Stimulated activated CD4-positive, alpha-beta T cell treated with anti-CD3 and anti-CD28 coated beads, Interleukin-1b, Interleukin-23, amount 100 ng/mL, for 24 hours (primary cell): ENCODE measurements at regions not wholly inside any gene's neighbourhood (a gene's known extent, or its start where the extent isn't known, plus 50 kb on each side); places are given as distances from the start of the nearest gene placed in this dataset.

Source experiments
- DNase-seq, 4 experiments: peaks; one replicate each; pipeline ENCODE4 v3.0.0-alpha.2; 2020; ENCODE audit warnings: low read depth in 4 of 4, low spot score in 1 of 4

DNA sequence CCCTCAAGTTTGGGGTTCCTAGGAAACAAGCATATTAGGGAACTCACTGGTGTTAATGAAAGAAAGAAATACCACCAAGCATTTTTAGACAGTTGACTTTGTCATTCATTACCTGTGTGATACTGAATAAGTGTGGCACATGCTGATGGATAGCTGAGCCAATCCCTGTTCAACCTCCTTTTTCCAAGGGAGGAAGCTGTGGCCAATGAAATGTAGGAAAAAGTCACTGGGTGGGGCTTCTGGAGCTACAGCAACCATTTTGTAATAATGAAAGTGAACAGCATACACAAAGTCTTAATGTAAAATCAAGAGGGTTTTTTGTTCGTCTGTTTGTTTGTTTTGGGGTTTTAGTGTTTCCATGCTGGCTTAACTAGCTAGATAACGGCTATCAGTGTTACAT lies 254.3 kb upstream of the SALL1 start:
- no peak for DNase-seq

DNA sequence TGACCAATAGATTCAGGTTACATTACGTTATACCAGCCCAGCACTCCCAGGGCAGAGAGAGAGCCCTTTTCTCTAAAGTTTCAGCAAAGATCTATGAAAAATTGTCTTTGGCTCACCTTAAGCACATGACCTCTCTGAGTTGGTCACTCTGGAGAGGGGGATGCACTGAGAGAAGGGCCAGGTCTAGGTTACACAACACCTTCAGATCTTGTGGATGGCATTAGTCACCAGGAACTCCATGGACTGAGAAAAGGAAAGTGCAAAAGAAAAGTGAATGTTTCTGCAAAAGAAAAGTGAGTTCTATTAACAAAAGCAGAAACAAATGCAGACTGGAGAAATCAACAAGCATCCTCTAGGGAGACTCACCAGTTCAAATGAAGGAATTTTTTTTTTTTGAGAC lies 253.3 kb upstream of the SALL1 start:
- no peak for DNase-seq

GRCh38 chr16:51402785-51403184 lies 251.7 kb upstream of the SALL1 start:
- no peak for DNase-seq

- no peak for DNase-seq
These were observed 251.2 kb upstream of the SALL1 start for GRCh38 chr16:51402298-51402697.

- DNase-seq = no peak
These were observed 250.6 kb upstream of the SALL1 start for GRCh38 chr16:51401673-51402072.

GRCh38 chr16:51399908-51400670 lies 249.0 kb upstream of the SALL1 start:
- no peak for DNase-seq

- DNase-seq = no peak
These were observed 243.4 kb upstream of the SALL1 start for GRCh38 chr16:51394421-51394820.

DNA sequence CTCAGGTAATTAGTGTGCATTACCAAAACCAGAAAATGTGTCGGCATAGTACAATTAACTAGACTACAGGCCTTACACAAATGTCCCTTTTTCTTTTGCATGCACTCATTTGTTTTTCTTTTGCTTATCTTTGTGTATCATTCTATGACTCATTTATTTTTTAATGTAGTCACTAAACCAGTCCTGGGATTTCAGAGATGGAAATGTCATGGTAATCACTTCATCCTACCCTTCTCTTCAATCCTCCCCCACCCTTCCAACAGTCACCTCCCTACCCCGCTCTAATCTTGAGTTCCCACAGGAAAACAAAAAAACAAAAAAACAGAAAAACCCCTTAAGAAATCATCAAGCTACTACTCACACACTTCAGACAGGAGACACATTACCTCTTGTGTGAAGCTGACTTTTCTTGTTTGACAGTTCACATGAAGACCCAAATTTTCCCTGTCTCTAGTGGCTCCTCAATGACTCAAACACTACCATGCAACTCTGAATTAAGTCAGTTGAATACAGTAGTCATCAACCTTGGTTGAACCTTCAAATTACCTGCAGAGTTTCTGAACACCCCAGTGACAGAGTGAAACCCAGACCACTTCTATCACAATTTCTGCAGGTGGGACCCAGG lies 242.4 kb upstream of the SALL1 start:
- DNase-seq = no peak

GRCh38 chr16:51392521-51393187 lies 241.6 kb upstream of the SALL1 start:
- DNase-seq = no peak

- no peak for DNase-seq
These were observed 240.9 kb upstream of the SALL1 start for GRCh38 chr16:51391798-51392511.

DNA sequence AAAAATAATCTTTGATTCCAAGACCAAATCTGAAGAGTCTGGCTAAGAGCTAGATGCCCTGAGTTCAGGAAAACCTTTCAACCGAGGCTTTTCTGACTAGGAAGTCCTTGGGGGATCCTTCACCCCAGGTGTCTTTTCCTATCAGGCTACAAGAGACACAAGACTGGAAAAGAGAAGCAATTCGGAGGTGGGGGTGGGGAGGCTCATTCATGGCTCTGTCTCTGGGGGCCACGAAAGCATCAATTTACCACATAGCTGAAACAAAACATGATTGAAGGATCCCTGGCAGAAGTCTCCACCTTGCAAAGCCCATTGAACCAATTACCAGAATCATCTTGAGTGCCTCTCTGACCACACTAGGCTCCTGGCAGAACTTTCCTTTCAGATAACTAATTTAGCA lies 239.8 kb upstream of the SALL1 start:
- DNase-seq = no peak

DNA sequence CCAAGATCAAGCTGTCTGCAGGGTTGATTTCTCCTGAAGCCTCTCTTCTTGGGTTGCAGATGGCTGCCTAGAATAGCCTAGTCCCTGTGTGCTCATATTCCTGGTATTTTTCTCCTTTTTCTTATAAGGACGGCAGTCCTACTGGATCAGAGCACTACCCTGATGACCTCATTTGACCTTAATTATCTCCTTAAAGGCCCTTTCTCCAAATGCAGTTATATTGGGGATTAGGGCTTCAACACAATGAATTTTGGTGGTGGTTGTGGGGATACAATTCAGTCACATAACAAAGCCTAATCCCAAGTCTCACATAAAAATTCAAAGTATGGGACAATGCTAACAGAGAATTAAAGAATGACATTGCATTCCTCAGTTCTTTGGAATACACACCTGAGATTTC lies 238.8 kb upstream of the SALL1 start:
- DNase-seq = no peak

- no peak for DNase-seq
These were observed 237.5 kb upstream of the SALL1 start for GRCh38 chr16:51388516-51388951.

DNA sequence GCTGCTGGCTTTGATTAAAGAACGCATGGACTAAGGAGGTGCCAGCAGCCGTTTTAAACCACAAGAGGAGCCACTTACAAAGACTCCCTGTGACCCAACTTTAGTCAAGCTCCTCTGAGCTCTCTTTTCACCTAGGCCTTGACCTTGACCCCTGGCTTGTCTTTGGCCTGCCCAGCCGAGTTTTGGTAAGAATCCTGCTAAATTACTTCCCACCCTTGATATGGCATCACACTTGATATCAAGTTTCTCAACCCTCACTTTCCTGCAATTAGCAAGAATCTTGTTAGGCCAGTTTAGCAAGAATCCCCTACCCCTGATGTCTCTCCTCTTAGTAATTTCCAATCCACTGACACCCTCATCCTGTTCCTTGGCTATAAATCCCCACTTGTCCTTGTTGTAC lies 232.8 kb upstream of the SALL1 start:
- DNase-seq = no peak

DNA sequence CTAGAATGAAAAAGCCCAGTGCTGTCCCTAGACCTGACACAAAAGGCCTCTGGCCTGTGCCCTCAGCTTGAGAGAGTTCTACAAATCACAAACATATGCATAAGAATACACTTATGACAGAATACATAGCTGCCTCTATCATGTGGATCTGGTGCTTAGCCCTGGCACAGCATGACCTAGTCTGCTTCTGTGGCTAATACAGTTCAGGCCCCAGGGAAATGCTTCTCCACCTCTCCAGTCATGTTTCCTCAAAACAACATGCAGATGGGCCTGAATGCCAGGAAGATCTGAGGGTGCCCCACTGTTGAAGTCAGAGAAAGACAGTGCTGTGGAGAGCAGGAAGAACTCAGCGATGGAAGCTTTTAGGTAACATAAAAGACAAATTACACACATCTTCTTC lies 231.9 kb upstream of the SALL1 start:
- DNase-seq = no peak

DNA sequence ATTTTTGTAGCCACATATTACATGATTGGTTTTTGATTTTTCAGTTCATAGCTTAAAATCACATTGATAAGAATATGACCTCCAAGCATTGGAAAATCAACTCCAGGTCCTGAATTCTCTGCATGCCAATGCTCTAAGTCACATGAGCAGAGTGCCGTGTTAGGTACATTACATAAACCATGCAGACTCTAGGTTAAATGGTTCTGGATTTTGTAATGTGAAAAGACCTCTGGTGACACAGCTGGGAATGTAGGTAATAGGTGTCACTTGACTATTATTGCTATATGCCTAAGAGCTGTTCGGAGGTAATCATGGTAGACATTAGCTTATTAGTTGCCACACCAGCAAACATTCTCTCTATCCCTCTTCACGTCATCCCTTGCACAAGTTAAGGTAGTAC lies 231.1 kb upstream of the SALL1 start:
- DNase-seq = no peak

GRCh38 chr16:51376080-51376479 lies 225.0 kb upstream of the SALL1 start:
- DNase-seq = no peak

DNA sequence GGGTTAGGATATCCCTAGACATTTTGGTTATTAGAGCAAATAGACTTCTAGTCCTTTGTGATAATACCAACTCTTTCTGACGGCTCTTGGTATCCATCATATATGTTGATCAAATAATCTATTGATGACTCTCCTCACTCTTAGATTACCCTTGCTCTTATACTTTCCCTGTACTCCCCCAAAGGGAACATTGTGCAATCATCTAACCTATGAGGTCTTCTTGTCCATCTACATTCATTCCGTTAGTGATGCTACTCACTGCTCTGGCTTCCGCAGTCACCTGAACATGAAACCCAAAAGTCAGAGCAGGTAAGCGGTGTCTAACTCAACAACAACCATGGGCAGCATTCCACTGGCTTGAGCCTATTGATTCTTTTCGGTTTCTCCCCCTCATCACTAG lies 223.7 kb upstream of the SALL1 start:
- DNase-seq = no peak

GRCh38 chr16:51374346-51374745 lies 223.3 kb upstream of the SALL1 start:
- DNase-seq = no peak

DNA sequence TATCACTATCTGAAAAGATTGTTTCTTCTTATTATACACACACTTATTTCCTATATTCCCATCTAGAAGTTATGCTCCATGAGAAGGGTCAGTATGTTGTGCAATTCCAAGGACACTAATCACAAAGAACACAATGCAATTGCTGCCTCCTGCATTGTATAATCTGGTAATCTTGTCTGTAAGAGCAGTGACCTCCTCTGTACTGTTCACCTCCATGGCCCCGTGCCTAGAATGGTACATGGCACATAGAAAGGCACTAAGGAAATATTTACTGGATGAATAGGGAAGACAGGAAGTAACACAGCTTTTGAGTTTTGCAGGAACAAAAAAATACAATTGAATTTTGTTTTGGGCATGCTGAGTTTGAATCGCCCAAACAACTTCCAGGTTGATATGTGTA lies 214.6 kb upstream of the SALL1 start:
- no peak for DNase-seq

DNA sequence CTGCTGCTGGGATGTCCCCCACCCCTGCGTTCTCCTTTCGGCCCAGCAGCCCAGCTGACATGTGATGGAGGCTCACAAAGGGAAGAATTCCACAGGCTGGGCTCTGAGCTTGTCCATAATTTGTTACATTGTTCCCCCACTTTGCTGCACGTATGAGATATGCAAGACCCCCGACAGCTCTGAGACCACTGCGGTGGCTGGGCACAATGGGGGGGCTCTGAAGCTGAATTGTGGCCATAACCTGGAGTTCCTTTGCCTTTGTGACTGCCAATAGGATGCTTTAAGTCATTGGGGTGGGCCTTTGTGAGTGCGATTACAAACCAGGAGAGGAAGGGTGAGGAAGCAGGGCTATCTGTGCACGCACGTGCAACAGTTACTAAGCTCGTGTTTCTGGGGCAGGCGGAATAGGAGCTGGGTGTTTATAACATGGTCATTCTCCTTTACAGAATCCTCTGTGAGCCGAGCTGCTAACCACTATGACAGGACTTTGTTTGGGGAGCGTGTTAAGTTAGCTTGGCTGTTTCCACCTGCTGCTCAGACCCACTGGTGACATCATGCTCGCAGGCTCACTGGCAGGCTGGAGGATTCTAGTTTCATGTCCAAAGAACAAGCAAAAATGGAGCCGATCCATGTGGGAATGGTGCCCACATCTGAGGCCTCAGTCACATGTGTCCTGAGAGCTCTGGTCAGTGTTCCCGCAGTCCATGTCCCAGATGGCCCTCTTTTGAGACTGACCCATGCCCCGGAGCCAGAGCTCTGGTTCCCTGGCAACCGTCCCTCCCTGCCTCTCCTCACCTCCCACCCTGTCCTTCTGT lies 208.3 kb upstream of the SALL1 start:
- no peak for DNase-seq
